D721Med (cell line): ENCODE measurements at regions not wholly inside any gene's neighbourhood (a gene's known extent, or its start where the extent isn't known, plus 50 kb on each side); places are given as distances from the start of the nearest gene placed in this dataset.

Source experiments
- DNase-seq: peaks from one replicate; pipeline ENCODE4 v3.0.0; 2011; ENCODE audit warnings: low spot score; ENCODE audit not compliant: insufficient read length
- FAIRE-seq: peaks from 2 replicates; lab custom pipeline; 2011; peaks lifted over from hg19 to GRCh38; lab: Jason Lieb, UNC
- TF ChIP-seq, protein P1 (sequence below): IDR thresholded peaks from 2 replicates; pipeline ENCODE4 v1.5.1; 2012; ENCODE audit warnings: mild to moderate bottlenecking, control low read depth; ENCODE audit not compliant: insufficient read depth; ENCODE audit errors: missing control alignments

- TF ChIP-seq, protein P1, sequence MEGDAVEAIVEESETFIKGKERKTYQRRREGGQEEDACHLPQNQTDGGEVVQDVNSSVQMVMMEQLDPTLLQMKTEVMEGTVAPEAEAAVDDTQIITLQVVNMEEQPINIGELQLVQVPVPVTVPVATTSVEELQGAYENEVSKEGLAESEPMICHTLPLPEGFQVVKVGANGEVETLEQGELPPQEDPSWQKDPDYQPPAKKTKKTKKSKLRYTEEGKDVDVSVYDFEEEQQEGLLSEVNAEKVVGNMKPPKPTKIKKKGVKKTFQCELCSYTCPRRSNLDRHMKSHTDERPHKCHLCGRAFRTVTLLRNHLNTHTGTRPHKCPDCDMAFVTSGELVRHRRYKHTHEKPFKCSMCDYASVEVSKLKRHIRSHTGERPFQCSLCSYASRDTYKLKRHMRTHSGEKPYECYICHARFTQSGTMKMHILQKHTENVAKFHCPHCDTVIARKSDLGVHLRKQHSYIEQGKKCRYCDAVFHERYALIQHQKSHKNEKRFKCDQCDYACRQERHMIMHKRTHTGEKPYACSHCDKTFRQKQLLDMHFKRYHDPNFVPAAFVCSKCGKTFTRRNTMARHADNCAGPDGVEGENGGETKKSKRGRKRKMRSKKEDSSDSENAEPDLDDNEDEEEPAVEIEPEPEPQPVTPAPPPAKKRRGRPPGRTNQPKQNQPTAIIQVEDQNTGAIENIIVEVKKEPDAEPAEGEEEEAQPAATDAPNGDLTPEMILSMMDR = no peak
- no peak for FAIRE-seq
- DNase-seq = no peak
Observed at GRCh38 chr5:86070719-86071118, 547.0 kb upstream of the COX7C start.

DNA sequence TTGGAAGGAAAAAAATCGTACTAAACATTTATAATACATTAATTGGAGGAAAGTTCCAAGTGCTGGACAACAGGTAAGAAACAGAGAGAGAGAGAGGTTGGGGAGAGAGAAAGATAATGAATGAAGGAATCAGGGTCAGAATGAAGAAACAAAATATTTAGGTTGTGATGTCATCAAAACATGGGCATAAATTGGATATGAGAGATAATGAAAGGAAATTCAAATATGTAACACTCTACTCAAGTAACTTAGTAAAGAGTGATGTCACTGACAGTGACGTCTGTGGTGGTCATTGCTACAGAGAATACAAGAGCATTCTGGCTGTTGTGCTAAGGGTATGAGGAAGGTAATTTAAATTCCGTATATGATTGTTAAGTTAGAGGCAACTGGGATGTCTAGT lies 543.4 kb upstream of the COX7C start:
- TF ChIP-seq, protein P1 = no peak
- FAIRE-seq (no peak), DNase-seq (no peak)

DNA sequence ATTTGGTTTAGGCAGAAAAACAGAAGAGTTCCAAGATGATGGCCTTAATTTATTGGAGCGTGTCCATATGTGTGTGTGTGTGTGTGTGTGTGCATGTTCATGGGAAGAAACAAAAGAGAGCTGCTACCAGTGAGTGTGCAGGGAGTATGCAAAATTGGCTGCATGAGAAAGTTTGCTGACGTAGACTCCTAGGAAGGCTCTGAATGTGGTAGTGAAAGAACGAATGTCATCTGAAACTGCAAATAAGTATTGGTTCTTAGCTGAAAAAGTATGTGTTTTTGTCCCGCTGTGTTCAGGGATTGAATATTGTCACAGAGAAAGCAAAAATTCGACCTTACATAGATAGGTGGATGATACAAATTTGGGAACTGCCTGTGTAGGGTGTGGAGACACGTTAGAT lies 542.6 kb upstream of the COX7C start:
- no peak for FAIRE-seq
- TF ChIP-seq, protein P1 = no peak
- no peak for DNase-seq

GRCh38 chr5:86095092-86095491 lies 522.6 kb upstream of the COX7C start:
- FAIRE-seq = no peak
- TF ChIP-seq, protein P1 = no peak
- no peak for DNase-seq

- TF ChIP-seq, protein P1 = no peak
- FAIRE-seq (no peak), DNase-seq (no peak)
Observed at GRCh38 chr5:86101966-86102365, 515.8 kb upstream of the COX7C start.

DNA sequence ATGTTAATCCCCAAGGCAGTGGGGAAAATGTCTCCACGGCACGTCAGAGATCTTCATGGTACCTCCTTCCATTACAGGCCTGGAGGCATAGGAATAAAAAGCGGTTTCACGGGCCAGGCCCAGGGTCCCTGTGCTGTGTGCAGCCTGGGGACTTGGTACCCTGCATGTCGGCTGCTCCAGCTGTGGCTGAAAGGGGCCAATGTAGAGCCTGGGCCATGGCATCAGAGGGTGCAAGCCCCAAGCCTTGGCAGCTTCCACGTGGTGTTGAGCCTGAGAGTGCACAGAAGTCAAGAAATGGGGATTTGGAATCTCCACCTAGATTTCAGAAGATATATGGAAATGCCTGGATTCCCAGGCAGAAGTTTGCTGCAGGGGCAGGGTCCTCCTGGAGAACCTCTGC lies 508.9 kb upstream of the COX7C start:
- TF ChIP-seq, protein P1 = no peak
- FAIRE-seq = no peak
- DNase-seq = no peak

DNA sequence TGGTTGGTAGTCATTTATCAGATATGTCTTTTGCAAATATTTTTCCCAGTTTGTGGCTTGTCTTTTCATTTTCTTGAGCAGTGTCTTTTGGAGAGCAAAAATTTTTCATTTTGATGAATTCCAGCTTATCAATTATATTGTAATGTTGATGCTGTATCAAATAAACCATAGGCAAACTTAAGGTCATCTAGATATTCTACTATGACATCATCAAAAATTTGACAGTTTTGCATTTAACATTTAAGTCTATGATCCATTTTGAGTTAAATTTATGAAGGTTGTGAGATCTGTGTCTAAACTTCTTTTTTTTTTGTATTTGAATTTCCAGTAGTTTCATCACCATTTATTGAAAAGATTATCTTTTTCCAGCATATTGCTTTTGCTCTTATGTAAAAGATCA lies 505.5 kb upstream of the COX7C start:
- FAIRE-seq (no peak), DNase-seq (no peak)
- TF ChIP-seq, protein P1 = no peak
